ENCODE measurements at regions not wholly inside any gene's neighbourhood (a gene's known extent, or its start where the extent isn't known, plus 50 kb on each side); places are given as distances from the start of the nearest gene placed in this dataset.

- Histone ChIP-seq H3K36me3 (replicated peaks in 1 of 2; ENCODE audit: control extremely low read depth in 1 of 2, control insufficient read depth in 1 of 2, extremely low read depth in 1 of 2, insufficient read depth in 2 of 2, low read length in 1 of 2) (no peaks in the 10 kb centered on the region), H3K9ac (ENCODE audit: low read length) (no peak overlapping the region), H3K4me1 (ENCODE audit: control insufficient read depth in 2 of 2, insufficient read depth in 2 of 2, low read length in 2 of 2) (no peaks in the 10 kb centered on the region), H3K9me3 (ENCODE audit: control extremely low read depth in 1 of 3, control insufficient read depth in 2 of 3, insufficient read depth in 1 of 3, low read length in 2 of 3) (peaks cover 0 to 18% (median 3%) of the 10 kb centered on the region in 3 donors), H3K79me2 (ENCODE audit: control insufficient read depth, insufficient read depth, low read length) (no peaks in the 10 kb centered on the region), H3K4me2 (replicated peaks; ENCODE audit: low read depth, low read length, poor library complexity, severe bottlenecking) (no peak overlapping the region), H2AFZ (ENCODE audit: insufficient read depth, low read depth, low read length, poor library complexity, severe bottlenecking) (no peak overlapping the region), H3K27ac (ENCODE audit: low read length in 2 of 2) (no peak overlapping the region), H3K27me3 (replicated peaks in 1 of 4; ENCODE audit: control extremely low read depth in 1 of 4, control insufficient read depth in 3 of 4, insufficient read depth in 4 of 4, low read length in 3 of 4) (no peaks in the 10 kb centered on the region), H4K20me1 (ENCODE audit: control insufficient read depth, insufficient read depth, low read length, poor library complexity, severe bottlenecking) (no peaks in the 10 kb centered on the region), H3K4me3 (ENCODE audit: control extremely low read depth in 1 of 5, extremely low read depth in 1 of 5, insufficient read depth in 1 of 5, low read depth in 2 of 5, low read length in 4 of 5) (no peak overlapping the region)
- POLR2A ChIA-PET = no interaction called here
- intact Hi-C loops (cut with micrococcal nuclease) = no loop called here
- Mint-ChIP-seq H3K27ac (no peak overlapping the region), H3K9me3 (ENCODE audit: insufficient read depth) (peaks cover 6% of the 10 kb centered on the region), H3K27me3 (peaks cover 3% of the 10 kb centered on the region), H3K4me1 (no peaks in the 10 kb centered on the region), H3K4me3 (no peak overlapping the region)
- TF ChIP-seq, protein P1, sequence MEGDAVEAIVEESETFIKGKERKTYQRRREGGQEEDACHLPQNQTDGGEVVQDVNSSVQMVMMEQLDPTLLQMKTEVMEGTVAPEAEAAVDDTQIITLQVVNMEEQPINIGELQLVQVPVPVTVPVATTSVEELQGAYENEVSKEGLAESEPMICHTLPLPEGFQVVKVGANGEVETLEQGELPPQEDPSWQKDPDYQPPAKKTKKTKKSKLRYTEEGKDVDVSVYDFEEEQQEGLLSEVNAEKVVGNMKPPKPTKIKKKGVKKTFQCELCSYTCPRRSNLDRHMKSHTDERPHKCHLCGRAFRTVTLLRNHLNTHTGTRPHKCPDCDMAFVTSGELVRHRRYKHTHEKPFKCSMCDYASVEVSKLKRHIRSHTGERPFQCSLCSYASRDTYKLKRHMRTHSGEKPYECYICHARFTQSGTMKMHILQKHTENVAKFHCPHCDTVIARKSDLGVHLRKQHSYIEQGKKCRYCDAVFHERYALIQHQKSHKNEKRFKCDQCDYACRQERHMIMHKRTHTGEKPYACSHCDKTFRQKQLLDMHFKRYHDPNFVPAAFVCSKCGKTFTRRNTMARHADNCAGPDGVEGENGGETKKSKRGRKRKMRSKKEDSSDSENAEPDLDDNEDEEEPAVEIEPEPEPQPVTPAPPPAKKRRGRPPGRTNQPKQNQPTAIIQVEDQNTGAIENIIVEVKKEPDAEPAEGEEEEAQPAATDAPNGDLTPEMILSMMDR (IDR thresholded peaks at IDR 0.05) = no peak
- ATAC-seq (ENCODE audit: low read depth) (no peak), DNase-seq (no peak)
- 87% methylated on average over 5 of the region's 6 CpGs for WGBS (ENCODE audit: insufficient coverage)
- CTCF ChIA-PET = no interaction called here
These were observed 56.9 kb upstream of the SLCO2A1 start for GRCh38 chr3:134086616-134087015.

DNA sequence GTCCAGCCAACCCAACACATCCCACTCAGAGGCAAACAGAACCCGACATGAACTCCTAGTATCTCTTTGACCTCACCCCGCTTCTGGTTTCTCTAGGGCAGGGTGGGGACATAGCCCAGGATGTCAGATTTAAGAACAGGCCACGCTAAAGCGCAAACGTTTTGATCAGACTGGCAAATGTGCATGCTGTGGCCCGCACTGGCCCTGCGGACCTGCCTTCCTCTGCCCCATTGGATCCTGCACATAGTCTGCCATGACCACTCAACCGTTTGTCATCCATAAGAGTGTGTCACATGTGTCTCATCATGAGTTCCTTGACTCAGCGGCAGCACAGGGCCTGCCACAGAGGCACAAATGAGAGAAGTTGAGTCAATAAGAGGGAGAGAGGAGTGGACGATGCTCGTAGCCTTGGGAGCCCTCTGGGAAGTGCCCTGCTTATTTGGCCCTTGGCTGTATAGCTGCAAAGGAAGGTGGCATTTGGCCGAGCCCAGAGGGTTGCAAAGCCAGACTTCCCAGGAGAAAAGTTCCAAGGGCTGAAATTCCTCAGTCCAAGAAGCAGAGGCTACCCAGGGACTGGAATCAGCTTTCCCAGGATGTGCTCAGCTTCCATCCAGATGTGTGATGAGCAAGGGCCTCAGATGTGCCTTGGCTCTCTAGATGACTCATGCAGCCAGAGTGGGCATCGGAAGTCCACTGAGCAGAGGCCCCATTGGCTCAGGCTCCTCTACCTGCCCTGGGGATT is 55.5 kb upstream of the SLCO2A1 start:
- H3K4me1 Mint-ChIP-seq = no peaks in the 10 kb centered on the region
- Histone ChIP-seq H3K79me2 (ENCODE audit: control insufficient read depth, insufficient read depth, low read length) (no peaks in the 10 kb centered on the region), H3K27me3 (replicated peaks in 1 of 4; ENCODE audit: control extremely low read depth in 1 of 4, control insufficient read depth in 3 of 4, insufficient read depth in 4 of 4, low read length in 3 of 4) (no peaks in the 10 kb centered on the region), H3K36me3 (replicated peaks in 1 of 2; ENCODE audit: control extremely low read depth in 1 of 2, control insufficient read depth in 1 of 2, extremely low read depth in 1 of 2, insufficient read depth in 2 of 2, low read length in 1 of 2) (no peaks in the 10 kb centered on the region), H3K4me1 (ENCODE audit: control insufficient read depth in 2 of 2, insufficient read depth in 2 of 2, low read length in 2 of 2) (no peaks in the 10 kb centered on the region), H2AFZ (ENCODE audit: insufficient read depth, low read depth, low read length, poor library complexity, severe bottlenecking) (no peak overlapping the region), H3K4me2 (replicated peaks; ENCODE audit: low read depth, low read length, poor library complexity, severe bottlenecking) (no peak overlapping the region), H3K9me3 (ENCODE audit: control extremely low read depth in 1 of 3, control insufficient read depth in 2 of 3, insufficient read depth in 1 of 3, low read length in 2 of 3) (peaks cover 0 to 15% (median 3%) of the 10 kb centered on the region in 3 donors), H4K20me1 (ENCODE audit: control insufficient read depth, insufficient read depth, low read length, poor library complexity, severe bottlenecking) (no peaks in the 10 kb centered on the region), H3K4me3 (ENCODE audit: control extremely low read depth in 1 of 5, extremely low read depth in 1 of 5, insufficient read depth in 1 of 5, low read depth in 2 of 5, low read length in 4 of 5) (no peak overlapping the region), H3K9ac (ENCODE audit: low read length) (no peak overlapping the region), H3K27ac (ENCODE audit: low read length in 2 of 2) (no peak overlapping the region)
- WGBS (ENCODE audit: insufficient coverage) = 90% methylated on average over 13 of the region's 13 CpGs
- H3K4me3 Mint-ChIP-seq = no peak overlapping the region
- H3K27me3 Mint-ChIP-seq = peaks cover 3% of the 10 kb centered on the region
- POLR2A ChIA-PET = no interaction called here
- intact Hi-C loops (cut with micrococcal nuclease) = no loop called here
- peaks cover 6% of the 10 kb centered on the region for H3K9me3 Mint-ChIP-seq (ENCODE audit: insufficient read depth)
- H3K27ac Mint-ChIP-seq = no peak overlapping the region
- no peak for DNase-seq
- TF ChIP-seq EZH2 (IDR thresholded peaks at IDR 0.05; ENCODE audit: borderline replicate concordance, insufficient read depth, low read depth, low read length, poor library complexity, severe bottlenecking) = no peak
- TF ChIP-seq, protein P1 (IDR thresholded peaks at IDR 0.05) = no peak
- ATAC-seq (ENCODE audit: low read depth) = no peak
- CTCF ChIA-PET = no interaction called here
